HG02798 (cell line): ENCODE measurements at regions not wholly inside any gene's neighbourhood (a gene's known extent, or its start where the extent isn't known, plus 50 kb on each side); places are given as distances from the start of the nearest gene placed in this dataset.
"Not testable (repeated sequence)": the region's sequence is repeated elsewhere in the genome, so short reads cannot be mapped to it uniquely, and the experiment has no call there.

Experiments
- ATAC-seq: cut with Tn5 transposase; IDR thresholded peaks from one replicate; pipeline ENCODE4 v1.9.1; 2021; ENCODE audit warnings: mild to moderate bottlenecking; ENCODE audit not compliant: unreplicated experiment, poor library complexity

DNA sequence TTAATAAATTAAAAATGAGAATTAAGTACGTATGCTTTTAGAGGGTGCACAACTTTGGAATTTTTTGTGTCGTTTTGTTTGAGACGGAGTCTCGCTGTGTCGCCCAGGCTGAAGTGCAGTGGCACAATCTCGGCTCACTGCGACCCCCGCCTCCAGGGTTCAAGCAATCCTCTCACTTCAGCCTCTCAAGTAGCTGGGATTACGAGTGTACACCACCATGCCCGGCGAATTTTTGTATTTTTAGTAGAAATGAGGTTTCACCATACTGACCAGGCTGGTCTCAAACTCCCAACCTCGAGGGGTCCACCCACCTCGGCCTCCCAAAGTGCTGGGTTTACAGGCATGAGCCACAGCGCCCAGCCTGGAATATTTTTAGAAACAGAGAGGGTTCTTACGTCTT is 812.4 kb downstream of the TMEM121 start:
- ATAC-seq = not testable (repeated sequence)

DNA sequence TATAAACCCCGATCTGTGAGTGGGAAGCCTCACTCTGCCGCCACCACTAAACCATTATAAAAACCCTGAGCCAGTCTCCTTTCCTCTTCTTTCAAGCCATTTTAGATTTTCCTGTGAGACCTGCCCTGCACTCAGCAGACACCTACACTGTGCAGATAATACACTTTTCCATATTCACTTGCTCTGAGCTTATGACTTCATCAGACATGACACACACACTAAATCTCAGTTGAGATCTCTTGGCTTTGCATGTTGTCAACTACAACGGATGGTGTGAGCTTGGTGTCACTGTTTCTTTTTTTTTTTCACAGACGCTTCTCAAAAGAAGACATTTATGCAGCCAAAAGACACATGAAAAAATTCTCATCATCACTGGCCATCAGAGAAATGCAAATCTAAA is 814.3 kb downstream of the TMEM121 start:
- not testable (repeated sequence) for ATAC-seq

- not testable (repeated sequence) for ATAC-seq
Observed at GRCh38 chr14:106341161-106341560, 814.8 kb downstream of the TMEM121 start.

- no peak for ATAC-seq
Observed at GRCh38 chr14:106343626-106344025, 817.2 kb downstream of the TMEM121 start.

DNA sequence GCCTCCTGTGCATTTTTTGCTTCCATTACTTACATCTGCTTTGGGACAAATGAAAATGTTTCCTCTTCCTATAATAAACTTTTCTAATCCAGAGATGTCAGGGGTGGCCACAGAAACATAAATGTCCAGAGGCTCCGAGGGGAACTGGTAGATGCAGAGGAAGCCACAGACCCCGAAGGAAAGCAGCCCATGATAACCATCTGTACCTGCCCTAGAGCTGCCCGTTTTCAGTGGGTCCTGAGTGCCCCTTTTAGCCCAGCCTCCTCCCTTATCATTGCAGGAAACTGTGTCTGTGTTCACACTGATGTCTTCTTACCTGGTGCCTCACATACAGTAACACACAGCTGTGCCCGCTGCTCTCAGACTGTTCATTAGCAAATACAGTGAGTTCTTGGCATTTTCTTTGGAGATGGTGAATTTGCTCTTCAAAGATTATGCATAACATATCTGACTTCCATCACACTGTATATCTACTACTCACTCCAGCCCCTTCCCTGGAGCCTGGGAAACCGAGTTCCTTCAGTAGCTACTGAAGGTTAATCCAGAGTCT is 817.8 kb downstream of the TMEM121 start:
- ATAC-seq = not testable (repeated sequence)

- ATAC-seq = not testable (repeated sequence)
Observed at GRCh38 chr14:106344791-106345479, 818.6 kb downstream of the TMEM121 start.

- no peak for ATAC-seq
Observed at GRCh38 chr14:106346084-106346483, 819.7 kb downstream of the TMEM121 start.

DNA sequence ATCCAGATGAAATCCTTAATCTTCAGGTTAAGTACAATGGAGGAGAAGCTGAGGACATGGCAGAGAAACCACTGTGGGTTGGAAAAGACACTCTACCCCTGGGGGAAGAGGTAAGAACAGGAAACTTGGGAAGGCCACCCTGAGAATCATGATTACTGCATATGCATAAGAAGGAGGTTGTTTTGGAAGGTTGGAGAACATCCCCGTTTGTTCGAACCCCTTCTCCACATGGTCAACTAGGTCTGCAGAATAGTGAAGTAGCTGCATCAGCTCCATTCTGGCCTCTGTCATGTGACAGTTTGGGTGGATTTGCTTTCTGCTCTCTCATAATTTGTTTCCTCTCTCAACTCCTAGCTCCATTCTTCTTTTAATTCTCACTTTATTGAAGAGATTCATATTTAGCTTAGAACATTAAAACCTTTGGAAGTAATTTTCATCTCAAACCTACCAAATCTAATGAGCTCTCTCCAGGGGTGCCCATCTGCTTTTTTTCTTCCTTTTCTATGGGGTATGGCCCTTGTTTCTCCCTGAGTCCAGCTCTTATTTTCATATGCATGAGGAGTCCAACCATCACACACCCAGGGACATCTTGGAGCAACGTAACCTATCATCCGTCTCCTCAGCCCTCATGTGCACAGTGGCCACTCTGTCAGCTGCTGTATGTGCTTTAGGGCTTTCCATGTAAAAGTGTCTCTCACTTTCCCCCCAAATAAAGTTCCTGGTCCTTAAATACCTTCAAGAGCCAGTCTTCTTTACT is 820.3 kb downstream of the TMEM121 start:
- ATAC-seq = no peak

GRCh38 chr14:106347291-106347778 is 821.0 kb downstream of the TMEM121 start:
- no peak for ATAC-seq

- ATAC-seq = no peak
Observed at GRCh38 chr14:106347890-106348755, 821.7 kb downstream of the TMEM121 start.

- not testable (repeated sequence) for ATAC-seq
Observed at GRCh38 chr14:106348873-106349540, 822.6 kb downstream of the TMEM121 start.

- ATAC-seq = not testable (repeated sequence)
Observed at GRCh38 chr14:106349678-106350457, 823.5 kb downstream of the TMEM121 start.

DNA sequence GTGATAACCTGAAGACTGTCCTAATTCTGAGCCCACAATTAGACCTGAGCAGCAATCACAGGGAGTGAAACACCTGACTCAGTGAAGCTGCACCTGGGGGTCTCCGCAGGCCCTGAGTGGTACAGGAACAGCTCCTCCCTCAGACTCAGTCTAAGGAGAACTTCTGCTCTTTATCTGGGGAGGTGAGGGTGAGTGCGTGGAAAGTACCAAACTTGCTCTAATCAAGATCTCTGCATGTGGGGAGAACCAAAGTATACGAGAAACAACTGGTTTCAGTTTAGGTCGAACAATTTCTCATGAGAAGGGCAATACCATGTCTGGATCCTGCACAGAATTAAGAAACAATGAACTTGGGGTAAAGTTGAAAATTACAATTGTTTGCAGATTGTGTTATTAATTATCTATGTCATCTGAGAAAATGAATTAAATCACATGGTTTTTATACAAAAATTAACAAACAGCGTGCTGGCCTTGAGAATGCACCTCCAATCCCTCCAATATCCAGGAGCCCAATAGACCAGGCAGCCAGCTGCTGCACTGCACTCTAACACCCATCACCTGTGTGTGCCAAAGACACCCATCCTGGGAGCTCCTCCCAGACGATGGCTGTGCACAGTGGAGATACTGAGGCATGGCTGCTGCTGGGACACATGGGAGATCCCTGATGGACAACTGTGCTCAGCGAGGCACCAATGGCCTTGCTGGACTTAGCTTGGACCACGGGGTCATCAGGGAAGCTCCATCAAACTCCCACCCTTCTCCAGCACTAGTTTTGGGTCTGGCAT is 828.8 kb downstream of the TMEM121 start:
- ATAC-seq = not testable (repeated sequence)

DNA sequence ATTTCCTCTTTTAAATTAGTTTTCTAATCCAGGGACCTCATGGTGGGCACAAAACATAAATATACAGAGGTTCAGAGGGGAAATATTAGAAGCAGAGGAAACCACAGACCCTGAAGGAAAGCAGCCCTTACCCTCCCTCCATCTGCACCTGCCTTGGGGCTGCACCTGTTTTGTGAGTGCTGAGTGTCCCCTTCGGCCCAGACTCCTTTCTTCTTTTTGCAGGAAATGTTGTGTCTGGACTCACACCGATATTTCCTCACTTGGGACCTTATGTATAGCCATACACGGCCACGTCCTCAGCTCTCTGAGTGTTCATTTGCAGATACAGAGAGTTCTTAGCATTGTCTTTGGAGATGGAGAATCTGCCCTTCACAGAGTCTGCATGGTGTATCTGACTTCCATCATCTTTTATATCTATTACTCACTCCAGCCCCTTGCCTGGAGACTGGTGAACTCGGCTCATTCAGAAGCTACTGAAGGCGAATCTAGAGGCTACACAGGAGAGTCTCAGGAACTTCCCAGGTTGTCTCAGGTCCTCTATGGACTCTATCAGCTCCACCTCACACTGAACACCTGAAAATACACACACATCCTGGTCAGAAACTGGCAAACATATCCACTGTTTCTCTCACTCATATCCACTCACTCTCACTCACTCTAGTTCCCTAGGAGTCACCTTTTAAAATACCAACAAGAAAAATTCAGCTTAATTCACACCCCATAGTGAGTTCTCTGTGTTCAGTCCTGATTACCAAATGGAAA is 829.7 kb downstream of the TMEM121 start:
- ATAC-seq = not testable (repeated sequence)

- not testable (repeated sequence) for ATAC-seq
Observed at GRCh38 chr14:106356643-106356930, 830.2 kb downstream of the TMEM121 start.

- not testable (repeated sequence) for ATAC-seq
Observed at GRCh38 chr14:106359157-106359887, 832.9 kb downstream of the TMEM121 start.

DNA sequence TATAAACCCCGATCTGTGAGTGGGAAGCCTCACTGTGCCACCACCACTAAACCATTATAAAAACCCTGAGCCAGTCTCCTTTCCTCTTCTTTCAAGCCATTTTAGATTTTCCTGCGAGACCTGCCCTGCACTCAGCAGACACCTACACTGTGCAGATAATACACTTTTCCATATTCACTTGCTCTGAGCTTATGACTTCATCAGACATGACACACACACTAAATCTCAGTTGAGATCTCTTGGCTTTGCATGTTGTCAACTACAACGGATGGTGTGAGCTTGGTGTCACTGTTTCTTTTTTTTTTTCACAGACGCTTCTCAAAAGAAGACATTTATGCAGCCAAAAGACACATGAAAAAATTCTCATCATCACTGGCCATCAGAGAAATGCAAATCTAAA is 839.0 kb downstream of the TMEM121 start:
- not testable (repeated sequence) for ATAC-seq
